B cell (primary cell): ENCODE measurements at regions not wholly inside any gene's neighbourhood (a gene's known extent, or its start where the extent isn't known, plus 50 kb on each side); places are given as distances from the start of the nearest gene placed in this dataset.

Source experiments
- ATAC-seq: fragments of 200-7000 bp; cut with Tn5 transposase; one replicate; pipeline ENCODE4 v1.10.0; 2021; ENCODE audit warnings: low read depth, mild to moderate bottlenecking, moderate number of reproducible peaks, moderate library complexity
- CTCF ChIA-PET: fragments of 350-600 bp; sonication (Branson Sonifier 250); formaldehyde crosslinking; loops from one replicate; lab custom pipeline; 2021; ENCODE audit warnings: antibody characterized with exemption, inconsistent platforms; lab: Charles Lee
- POLR2A ChIA-PET: fragments of 350-600 bp; sonication (Branson Sonifier 250); formaldehyde crosslinking; loops from one replicate; lab custom pipeline; 2021; ENCODE audit warnings: antibody characterized with exemption; lab: Charles Lee
- DNase-seq: peaks from one replicate; pipeline ENCODE4 v3.0.0; 2013
- H2AFZ ChIP-seq: 2 replicates; pipeline ENCODE4 v1.6.1; 2012; ENCODE audit warnings: mild to moderate bottlenecking, low read depth, low read length; ENCODE audit not compliant: insufficient read depth, poor library complexity, severe bottlenecking
- H3K27ac ChIP-seq, 2 donors: 1 replicate in 1 of 2; 2 replicates in 1 of 2; pipeline ENCODE4 v1.5.1; 2012 to 2013; ENCODE audit warnings: low read length in 2 of 2, mild to moderate bottlenecking in 2 of 2, moderate library complexity in 1 of 2
- H3K27me3 ChIP-seq, 4 experiments: fragments of 200-600 bp in 1 of 4; sonication (generic) in 1 of 4; replicated peaks in 1 of 4; 1 replicate in 2 of 4; 2 replicates in 2 of 4; pipeline versions ENCODE4 v1.6.1 to v1.7.0; 2013 to 2016; ENCODE audit warnings: low read length in 3 of 4, mild to moderate bottlenecking in 2 of 4, mixed read lengths in 1 of 4, moderate library complexity in 1 of 4; ENCODE audit not compliant: insufficient read depth in 4 of 4, control insufficient read depth in 3 of 4; ENCODE audit errors: control extremely low read depth in 1 of 4
- H3K36me3 ChIP-seq, 2 experiments: replicated peaks in 1 of 2; 1 replicate in 1 of 2; 2 replicates in 1 of 2; pipeline versions ENCODE4 v1.6.1 to v1.7.1; 2013; ENCODE audit warnings: low read length in 1 of 2; ENCODE audit not compliant: insufficient read depth in 2 of 2, control insufficient read depth in 1 of 2; ENCODE audit errors: control extremely low read depth in 1 of 2, extremely low read depth in 1 of 2
- H3K4me1 ChIP-seq, 2 donors: fragments of 200-600 bp in 1 of 2; sonication (generic) in 1 of 2; 1 replicate in 1 of 2; 2 replicates in 1 of 2; pipeline versions ENCODE4 v1.5.1 to v1.6.1; 2013 to 2017; ENCODE audit warnings: low read length in 2 of 2; ENCODE audit not compliant: control insufficient read depth in 2 of 2, insufficient read depth in 2 of 2
- H3K4me2 ChIP-seq: replicated peaks from 2 replicates; pipeline ENCODE3; 2012; ENCODE audit warnings: mild to moderate bottlenecking, low read depth, low read length; ENCODE audit not compliant: poor library complexity, severe bottlenecking
- H3K4me3 ChIP-seq, 5 experiments: fragments of 200-600 bp in 1 of 5; sonication (generic) in 1 of 5; 1 replicate in 3 of 5; 2 replicates in 2 of 5; pipeline versions ENCODE4 v1.5.1 to v1.7.0; 2011 to 2016; ENCODE audit warnings: low read length in 4 of 5, mild to moderate bottlenecking in 4 of 5, low read depth in 2 of 5, control low read depth in 1 of 5, moderate library complexity in 1 of 5; ENCODE audit not compliant: insufficient read depth in 1 of 5; ENCODE audit errors: control extremely low read depth in 1 of 5, extremely low read depth in 1 of 5
- H3K79me2 ChIP-seq: fragments of 200-600 bp; sonication (generic); one replicate; pipeline ENCODE4 v1.6.0; 2016; ENCODE audit warnings: low read length; ENCODE audit not compliant: control insufficient read depth, insufficient read depth
- H3K9ac ChIP-seq: fragments of 200-600 bp; sonication (generic); 2 replicates; pipeline ENCODE4 v1.6.1; 2017; ENCODE audit warnings: mild to moderate bottlenecking, low read length, moderate library complexity
- H3K9me3 ChIP-seq, 3 donors: one replicate each; pipeline versions ENCODE4 v1.6.1 to v1.7.1; 2013; ENCODE audit warnings: low read length in 2 of 3; ENCODE audit not compliant: control insufficient read depth in 2 of 3, insufficient read depth in 1 of 3; ENCODE audit errors: control extremely low read depth in 1 of 3
- H4K20me1 ChIP-seq: 2 replicates; pipeline ENCODE4 v1.6.0; 2012; ENCODE audit warnings: mild to moderate bottlenecking, low read length; ENCODE audit not compliant: insufficient read depth, control insufficient read depth, poor library complexity, severe bottlenecking
- H3K27ac Mint-ChIP-seq: one replicate; pipeline ENCODE4 v1.8.0; 2021; ENCODE audit warnings: mixed read lengths
- H3K27me3 Mint-ChIP-seq: one replicate; pipeline ENCODE4 v1.8.0; 2021; ENCODE audit warnings: mixed read lengths
- H3K4me1 Mint-ChIP-seq: one replicate; pipeline ENCODE4 v1.8.0; 2021; ENCODE audit warnings: mixed read lengths
- H3K4me3 Mint-ChIP-seq: one replicate; pipeline ENCODE4 v1.8.0; 2021; ENCODE audit warnings: mixed read lengths
- H3K9me3 Mint-ChIP-seq: one replicate; pipeline ENCODE4 v1.8.0; 2022; ENCODE audit warnings: mixed read lengths; ENCODE audit not compliant: insufficient read depth
- EZH2 ChIP-seq: IDR thresholded peaks from 2 replicates; pipeline ENCODE4 v1.6.1; 2012; ENCODE audit warnings: borderline replicate concordance, low read depth, mild to moderate bottlenecking, moderate library complexity, low read length; ENCODE audit not compliant: insufficient read depth, poor library complexity, severe bottlenecking
- WGBS: methylation state at CpG from one replicate; pipeline ENCODE4 v1.1.5; 2013; ENCODE audit warnings: missing lambda C conversion rate; ENCODE audit not compliant: insufficient coverage; 5-methylcytosine and 5-hydroxymethylcytosine counted together
- intact Hi-C: fragments of 100-400 bp; cut with micrococcal nuclease; formaldehyde crosslinking; loops from one replicate; pipeline ENCODE4 v1.10.0; 2022
- TF ChIP-seq, protein P1 (sequence below): fragments of 200-600 bp; IDR thresholded peaks from one replicate; pipeline ENCODE4 v1.8.0; 2022; ENCODE audit warnings: antibody characterized with exemption, mild to moderate bottlenecking

DNA sequence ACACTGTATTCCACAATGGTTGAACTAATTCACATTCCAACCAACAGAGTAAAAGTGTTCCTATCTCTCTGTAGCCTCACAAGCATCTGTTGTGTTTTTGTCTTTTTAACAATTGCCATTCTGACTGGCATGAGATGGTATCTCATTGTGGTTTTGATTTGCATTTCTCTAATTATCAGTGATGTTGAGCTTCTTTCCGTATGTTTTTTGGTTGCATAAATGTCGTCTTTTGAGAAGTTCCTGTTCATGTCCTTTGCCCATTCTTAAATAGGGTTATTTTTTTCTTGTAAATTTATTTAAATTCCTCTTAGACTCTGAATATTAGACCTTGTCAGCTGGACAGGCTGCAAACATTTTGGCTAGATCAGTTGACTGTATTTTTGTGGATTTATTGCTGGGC, 78.2 kb downstream of the VSIG4 start:
- Mint-ChIP-seq H3K4me3 (no peak overlapping the region), H3K27me3 (no peaks in the 10 kb centered on the region), H3K4me1 (no peaks in the 10 kb centered on the region), H3K9me3 (peaks cover 2% of the 10 kb centered on the region), H3K27ac (no peak overlapping the region)
- H3K4me2 ChIP-seq: no peak overlapping the region
- no peaks in the 10 kb centered on the region for H3K79me2 ChIP-seq
- H3K9ac ChIP-seq: no peak overlapping the region
- H2AFZ ChIP-seq: no peak overlapping the region
- no peak for TF ChIP-seq EZH2
- TF ChIP-seq, protein P1, sequence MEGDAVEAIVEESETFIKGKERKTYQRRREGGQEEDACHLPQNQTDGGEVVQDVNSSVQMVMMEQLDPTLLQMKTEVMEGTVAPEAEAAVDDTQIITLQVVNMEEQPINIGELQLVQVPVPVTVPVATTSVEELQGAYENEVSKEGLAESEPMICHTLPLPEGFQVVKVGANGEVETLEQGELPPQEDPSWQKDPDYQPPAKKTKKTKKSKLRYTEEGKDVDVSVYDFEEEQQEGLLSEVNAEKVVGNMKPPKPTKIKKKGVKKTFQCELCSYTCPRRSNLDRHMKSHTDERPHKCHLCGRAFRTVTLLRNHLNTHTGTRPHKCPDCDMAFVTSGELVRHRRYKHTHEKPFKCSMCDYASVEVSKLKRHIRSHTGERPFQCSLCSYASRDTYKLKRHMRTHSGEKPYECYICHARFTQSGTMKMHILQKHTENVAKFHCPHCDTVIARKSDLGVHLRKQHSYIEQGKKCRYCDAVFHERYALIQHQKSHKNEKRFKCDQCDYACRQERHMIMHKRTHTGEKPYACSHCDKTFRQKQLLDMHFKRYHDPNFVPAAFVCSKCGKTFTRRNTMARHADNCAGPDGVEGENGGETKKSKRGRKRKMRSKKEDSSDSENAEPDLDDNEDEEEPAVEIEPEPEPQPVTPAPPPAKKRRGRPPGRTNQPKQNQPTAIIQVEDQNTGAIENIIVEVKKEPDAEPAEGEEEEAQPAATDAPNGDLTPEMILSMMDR: no peak
- H3K4me1 ChIP-seq: no peaks in the 10 kb centered on the region
- intact Hi-C loops: no loop called here
- no peak overlapping the region for H3K27ac ChIP-seq
- no peak overlapping the region for H3K4me3 ChIP-seq
- no peak for DNase-seq
- H3K9me3 ChIP-seq: no peaks in the 10 kb centered on the region
- no peak for ATAC-seq
- WGBS: no CpG with 5 or more reads among the region's 2 CpGs
- CTCF ChIA-PET: no interaction called here
- POLR2A ChIA-PET: no interaction called here
- peaks cover 0 to 7% (median 0%) of the 10 kb centered on the region in 4 experiments for H3K27me3 ChIP-seq
- H3K36me3 ChIP-seq: no peaks in the 10 kb centered on the region
- H4K20me1 ChIP-seq: no peaks in the 10 kb centered on the region

DNA sequence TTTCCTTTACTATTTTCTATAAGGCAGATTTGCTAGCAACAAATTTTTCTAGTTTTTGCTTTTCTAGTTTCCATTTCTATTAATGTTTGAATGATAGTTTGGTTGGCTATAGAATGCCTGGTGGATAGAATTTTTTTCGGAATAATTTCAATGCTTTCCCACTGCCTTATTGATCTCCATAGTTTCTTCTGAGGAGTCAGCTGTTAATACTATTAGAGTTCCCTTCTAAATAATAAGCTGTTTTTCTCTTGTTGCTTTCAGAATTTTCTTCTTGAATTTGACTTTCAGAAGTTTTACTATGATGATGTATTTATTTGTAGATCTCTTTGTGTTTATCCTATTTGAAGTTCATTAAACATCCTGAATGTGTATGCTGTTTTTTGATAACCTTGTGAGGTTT, 91.8 kb downstream of the VSIG4 start:
- H2AFZ ChIP-seq: no peak overlapping the region
- DNase-seq: no peak
- H3K27ac ChIP-seq: no peak overlapping the region
- intact Hi-C loops: no loop called here
- no CpG with 5 or more reads among the region's 1 CpG for WGBS
- peaks cover 4% of the 10 kb centered on the region for H3K9me3 Mint-ChIP-seq
- no peaks in the 10 kb centered on the region for H3K4me1 ChIP-seq
- TF ChIP-seq, protein P1: no peak
- TF ChIP-seq EZH2: no peak
- H3K27ac Mint-ChIP-seq: no peak overlapping the region
- ATAC-seq: no peak
- no peak overlapping the region for H3K4me2 ChIP-seq
- H3K79me2 ChIP-seq: no peaks in the 10 kb centered on the region
- POLR2A ChIA-PET: no interaction called here
- H3K9ac ChIP-seq: no peak overlapping the region
- H3K27me3 ChIP-seq: no peaks in the 10 kb centered on the region
- H3K4me1 Mint-ChIP-seq: no peaks in the 10 kb centered on the region
- no peaks in the 10 kb centered on the region for H3K36me3 ChIP-seq
- CTCF ChIA-PET: interaction anchor here (1.0 kb wide), 1 partner anchor 162 kb away, joined by 3 read pairs; no protein-coding TSS in a partner anchor
- H3K4me3 ChIP-seq: no peak overlapping the region
- H4K20me1 ChIP-seq: no peaks in the 10 kb centered on the region
- peaks cover 0 to 3% (median 0%) of the 10 kb centered on the region in 3 donors for H3K9me3 ChIP-seq
- no peaks in the 10 kb centered on the region for H3K27me3 Mint-ChIP-seq
- no peak overlapping the region for H3K4me3 Mint-ChIP-seq
